Neural progenitor cell (in vitro differentiated cells): ENCODE measurements at regions not wholly inside any gene's neighbourhood (a gene's known extent, or its start where the extent isn't known, plus 50 kb on each side); places are given as distances from the start of the nearest gene placed in this dataset.

Experiments
- DNase-seq: peaks from one replicate; pipeline ENCODE4 v3.0.0-alpha.2; 2016; ENCODE audit warnings: low spot score
- H2AFZ ChIP-seq: fragments of 200-600 bp; sonication (generic); replicated peaks from 2 replicates; pipeline ENCODE4 v1.6.1; 2016; ENCODE audit warnings: antibody characterized with exemption
- H3F3A ChIP-seq: fragments of 200-600 bp; sonication (generic); 2 replicates; pipeline ENCODE4 v1.6.1; 2016; ENCODE audit warnings: antibody characterized with exemption, low read depth
- H3K27ac ChIP-seq: fragments of 200-600 bp; sonication (generic); 2 replicates; pipeline ENCODE4 v1.5.1; 2016; ENCODE audit warnings: mild to moderate bottlenecking
- H3K27me3 ChIP-seq: fragments of 200-600 bp; sonication (generic); 2 replicates; pipeline ENCODE4 v1.6.1; 2016; ENCODE audit warnings: mild to moderate bottlenecking, moderate library complexity
- H3K36me3 ChIP-seq: fragments of 200-600 bp; sonication (generic); 2 replicates; pipeline ENCODE4 v1.5.1; 2016
- H3K4me1 ChIP-seq: fragments of 200-600 bp; sonication (generic); 2 replicates; pipeline ENCODE4 v1.6.1; 2016; ENCODE audit warnings: mixed run types
- H3K4me2 ChIP-seq: fragments of 200-600 bp; sonication (generic); 2 replicates; pipeline ENCODE4 v1.6.1; 2016
- H3K4me3 ChIP-seq: fragments of 200-600 bp; sonication (generic); 2 replicates; pipeline ENCODE4 v1.5.1; 2016
- H3K79me2 ChIP-seq: fragments of 200-600 bp; sonication (generic); 2 replicates; pipeline ENCODE4 v1.6.1; 2016; ENCODE audit warnings: low read depth
- H3K9ac ChIP-seq: fragments of 200-600 bp; sonication (generic); 2 replicates; pipeline ENCODE4 v1.6.1; 2016
- H3K9me3 ChIP-seq: fragments of 200-600 bp; sonication (generic); 2 replicates; pipeline ENCODE4 v1.5.1; 2016; ENCODE audit warnings: low read depth
- H4K20me1 ChIP-seq: fragments of 200-600 bp; sonication (generic); 2 replicates; pipeline ENCODE4 v1.6.1; 2016; ENCODE audit warnings: low read depth
- H3K27ac Mint-ChIP-seq: 3 replicates; pipeline ENCODE4 v1.8.0; 2021; ENCODE audit warnings: mixed read lengths
- H3K27me3 Mint-ChIP-seq: 2 replicates; pipeline ENCODE4 v1.8.0; 2022; ENCODE audit warnings: low read depth, mild to moderate bottlenecking, inconsistent platforms, moderate library complexity, mixed read lengths; ENCODE audit not compliant: insufficient read depth
- H3K36me3 Mint-ChIP-seq: 3 replicates; pipeline ENCODE4 v1.8.0; 2021; ENCODE audit warnings: mixed read lengths
- H3K4me1 Mint-ChIP-seq: 3 replicates; pipeline ENCODE4 v1.8.0; 2021; ENCODE audit warnings: mixed read lengths
- H3K4me3 Mint-ChIP-seq: 3 replicates; pipeline ENCODE4 v1.8.0; 2021; ENCODE audit warnings: mild to moderate bottlenecking, moderate library complexity, mixed read lengths
- H3K9me3 Mint-ChIP-seq: 3 replicates; pipeline ENCODE4 v1.8.0; 2020; ENCODE audit warnings: mixed read lengths
- CTCF ChIP-seq: fragments of 200-600 bp; sonication (generic); IDR thresholded peaks from 2 replicates; pipeline ENCODE4 v1.5.1; 2017; ENCODE audit warnings: antibody characterized with exemption, mild to moderate bottlenecking
- EZH2 ChIP-seq: fragments of 200-600 bp; sonication (generic); IDR thresholded peaks from 2 replicates; pipeline ENCODE4 v1.6.1; 2017; ENCODE audit warnings: antibody characterized with exemption, mild to moderate bottlenecking, moderate library complexity
- EZH2phosphoT487 ChIP-seq: fragments of 200-600 bp; sonication (generic); IDR thresholded peaks from 2 replicates; pipeline ENCODE4 v1.6.1; 2017; ENCODE audit warnings: antibody characterized with exemption

- no peaks in the 10 kb centered on the region for H3K36me3 ChIP-seq
- no peak overlapping the region for H3K9ac ChIP-seq
- H3F3A ChIP-seq = peaks cover 15% of the 10 kb centered on the region
- Mint-ChIP-seq H3K36me3 (no peaks in the 10 kb centered on the region), H3K9me3 (peaks cover 2% of the 10 kb centered on the region), H3K27me3 (peaks cover 4% of the 10 kb centered on the region), H3K4me1 (peaks cover 16% of the 10 kb centered on the region), H3K4me3 (no peak overlapping the region), H3K27ac (no peak overlapping the region)
- no peak overlapping the region for H2AFZ ChIP-seq
- H3K27ac ChIP-seq = no peak overlapping the region
- peaks cover 24% of the 10 kb centered on the region for H3K27me3 ChIP-seq
- H3K4me3 ChIP-seq = no peak overlapping the region
- no peak for DNase-seq
- no peaks in the 10 kb centered on the region for H3K9me3 ChIP-seq
- H3K79me2 ChIP-seq = no peaks in the 10 kb centered on the region
- H4K20me1 ChIP-seq = no peaks in the 10 kb centered on the region
- TF ChIP-seq EZH2 = no peak
- no peak overlapping the region for H3K4me2 ChIP-seq
- H3K4me1 ChIP-seq = no peaks in the 10 kb centered on the region
Observed at GRCh38 chr21:38909109-38909508, 103.4 kb downstream of the ETS2 start.

- peaks cover 22% of the 10 kb centered on the region for H3K27me3 ChIP-seq
- H3K36me3 ChIP-seq = no peaks in the 10 kb centered on the region
- DNase-seq = no peak
- no peak overlapping the region for H3K4me2 ChIP-seq
- TF ChIP-seq EZH2phosphoT487 = no peak
- TF ChIP-seq EZH2 = no peak
- no peak for TF ChIP-seq CTCF
- H4K20me1 ChIP-seq = no peaks in the 10 kb centered on the region
- Mint-ChIP-seq H3K9me3 (peaks cover 2% of the 10 kb centered on the region), H3K27me3 (peaks cover 4% of the 10 kb centered on the region), H3K4me3 (no peak overlapping the region), H3K36me3 (no peaks in the 10 kb centered on the region), H3K27ac (no peak overlapping the region), H3K4me1 (peaks cover 19% of the 10 kb centered on the region)
- no peaks in the 10 kb centered on the region for H3K9me3 ChIP-seq
- no peak overlapping the region for H3K27ac ChIP-seq
- H3K4me3 ChIP-seq = no peak overlapping the region
- H3K79me2 ChIP-seq = no peaks in the 10 kb centered on the region
- peaks cover 4% of the 10 kb centered on the region for H3K4me1 ChIP-seq
- peaks cover 9% of the 10 kb centered on the region for H3F3A ChIP-seq
- H2AFZ ChIP-seq = no peak overlapping the region
- H3K9ac ChIP-seq = no peak overlapping the region
Observed at GRCh38 chr21:38908537-38908936, 102.8 kb downstream of the ETS2 start.

GRCh38 chr21:38905752-38906151 is 100.0 kb downstream of the ETS2 start:
- Histone ChIP-seq H3K36me3 (no peaks in the 10 kb centered on the region), H2AFZ (no peak overlapping the region), H3K27ac (no peak overlapping the region), H3K9me3 (no peaks in the 10 kb centered on the region), H3K4me2 (no peak overlapping the region), H3K4me3 (no peak overlapping the region), H3K9ac (no peak overlapping the region), H3F3A (no peaks in the 10 kb centered on the region), H3K4me1 (peaks cover 4% of the 10 kb centered on the region), H3K79me2 (no peaks in the 10 kb centered on the region), H4K20me1 (no peaks in the 10 kb centered on the region), H3K27me3 (no peaks in the 10 kb centered on the region)
- Mint-ChIP-seq H3K27ac (no peak overlapping the region), H3K36me3 (no peaks in the 10 kb centered on the region), H3K27me3 (no peaks in the 10 kb centered on the region), H3K9me3 (peaks cover 2% of the 10 kb centered on the region), H3K4me3 (no peak overlapping the region), H3K4me1 (peaks cover 15% of the 10 kb centered on the region)
- no peak for TF ChIP-seq EZH2
- no peak for TF ChIP-seq CTCF
- TF ChIP-seq EZH2phosphoT487 = no peak
- no peak for DNase-seq

- Histone ChIP-seq H2AFZ (no peak overlapping the region), H3K9ac (no peak overlapping the region), H3F3A (no peaks in the 10 kb centered on the region), H3K4me2 (no peak overlapping the region), H4K20me1 (no peaks in the 10 kb centered on the region), H3K27me3 (no peaks in the 10 kb centered on the region), H3K27ac (no peak overlapping the region), H3K4me3 (no peak overlapping the region), H3K36me3 (no peaks in the 10 kb centered on the region), H3K79me2 (no peaks in the 10 kb centered on the region), H3K4me1 (peaks cover 4% of the 10 kb centered on the region), H3K9me3 (no peaks in the 10 kb centered on the region)
- no peaks in the 10 kb centered on the region for H3K27me3 Mint-ChIP-seq
- H3K36me3 Mint-ChIP-seq = no peaks in the 10 kb centered on the region
- TF ChIP-seq EZH2phosphoT487 (no peak), CTCF (no peak), EZH2 (no peak)
- peaks cover 15% of the 10 kb centered on the region for H3K4me1 Mint-ChIP-seq
- peaks cover 2% of the 10 kb centered on the region for H3K9me3 Mint-ChIP-seq
- no peak for DNase-seq
- H3K4me3 Mint-ChIP-seq = no peak overlapping the region
- peak overlapping the region; percentile 0 for H3K27ac Mint-ChIP-seq
Observed at GRCh38 chr21:38905328-38905727, 99.6 kb downstream of the ETS2 start.
